ENCODE measurements at regions not wholly inside any gene's neighbourhood (a gene's known extent, or its start where the extent isn't known, plus 50 kb on each side); places are given as distances from the start of the nearest gene placed in this dataset.

DNA sequence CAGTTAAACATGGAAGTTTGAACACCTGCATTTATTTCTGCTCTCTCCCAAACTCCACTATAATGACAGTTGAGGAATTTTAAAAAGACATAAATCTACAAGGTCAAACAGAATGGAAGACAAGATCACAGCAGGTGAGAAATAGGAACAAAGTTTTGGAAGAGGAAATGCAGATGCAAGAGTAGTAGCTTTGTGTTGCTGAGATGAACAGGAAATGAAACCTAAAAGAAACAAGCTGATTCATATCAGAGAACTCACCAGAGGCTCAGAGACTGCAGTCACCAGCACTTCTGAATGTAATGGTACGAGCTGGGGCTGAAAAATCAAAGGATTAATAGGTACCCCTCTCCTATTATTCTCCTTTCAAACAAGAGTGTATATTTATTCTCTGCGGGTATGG is 459.9 kb downstream of the RAP2B start:
- no peaks in the 10 kb centered on the region for H3K27me3 ChIP-seq (ENCODE audit: control insufficient read depth, insufficient read depth, low read length)
- intact Hi-C loops (cut with micrococcal nuclease; ENCODE audit: unreplicated experiment) (no loop called here), in situ Hi-C loops (cut with HindIII; ENCODE audit: low pct_unique_long_range_greater_than_20kb, low sequenced_read_pairs) (no loop called here)
- TF ChIP-seq POLR2AphosphoS5 (IDR thresholded peaks at IDR 0.05; ENCODE audit: low read depth, low read length): no peak
- TF ChIP-seq, protein P1, sequence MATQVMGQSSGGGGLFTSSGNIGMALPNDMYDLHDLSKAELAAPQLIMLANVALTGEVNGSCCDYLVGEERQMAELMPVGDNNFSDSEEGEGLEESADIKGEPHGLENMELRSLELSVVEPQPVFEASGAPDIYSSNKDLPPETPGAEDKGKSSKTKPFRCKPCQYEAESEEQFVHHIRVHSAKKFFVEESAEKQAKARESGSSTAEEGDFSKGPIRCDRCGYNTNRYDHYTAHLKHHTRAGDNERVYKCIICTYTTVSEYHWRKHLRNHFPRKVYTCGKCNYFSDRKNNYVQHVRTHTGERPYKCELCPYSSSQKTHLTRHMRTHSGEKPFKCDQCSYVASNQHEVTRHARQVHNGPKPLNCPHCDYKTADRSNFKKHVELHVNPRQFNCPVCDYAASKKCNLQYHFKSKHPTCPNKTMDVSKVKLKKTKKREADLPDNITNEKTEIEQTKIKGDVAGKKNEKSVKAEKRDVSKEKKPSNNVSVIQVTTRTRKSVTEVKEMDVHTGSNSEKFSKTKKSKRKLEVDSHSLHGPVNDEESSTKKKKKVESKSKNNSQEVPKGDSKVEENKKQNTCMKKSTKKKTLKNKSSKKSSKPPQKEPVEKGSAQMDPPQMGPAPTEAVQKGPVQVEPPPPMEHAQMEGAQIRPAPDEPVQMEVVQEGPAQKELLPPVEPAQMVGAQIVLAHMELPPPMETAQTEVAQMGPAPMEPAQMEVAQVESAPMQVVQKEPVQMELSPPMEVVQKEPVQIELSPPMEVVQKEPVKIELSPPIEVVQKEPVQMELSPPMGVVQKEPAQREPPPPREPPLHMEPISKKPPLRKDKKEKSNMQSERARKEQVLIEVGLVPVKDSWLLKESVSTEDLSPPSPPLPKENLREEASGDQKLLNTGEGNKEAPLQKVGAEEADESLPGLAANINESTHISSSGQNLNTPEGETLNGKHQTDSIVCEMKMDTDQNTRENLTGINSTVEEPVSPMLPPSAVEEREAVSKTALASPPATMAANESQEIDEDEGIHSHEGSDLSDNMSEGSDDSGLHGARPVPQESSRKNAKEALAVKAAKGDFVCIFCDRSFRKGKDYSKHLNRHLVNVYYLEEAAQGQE (IDR thresholded peaks at IDR 0.05; ENCODE audit: insufficient read depth in 1 of 2, low read depth in 2 of 2, low read length in 1 of 2): no peak
- TF ChIP-seq TCF7L2 (IDR thresholded peaks at IDR 0.05; ENCODE audit: low read depth, low read length): no peak
- TF ChIP-seq CTCF (IDR thresholded peaks at IDR 0.05): no peak
- TF ChIP-seq SIN3A (IDR thresholded peaks at IDR 0.05; ENCODE audit: borderline replicate concordance, insufficient read depth, low read depth, low read length): no peak
- ChIA-PET POLR2A (no interaction called here), CTCF (no interaction called here)
- H3K36me3 ChIP-seq (ENCODE audit: control insufficient read depth, insufficient read depth, low read length): no peaks in the 10 kb centered on the region
- no peaks in the 10 kb centered on the region for H3K4me1 ChIP-seq (ENCODE audit: control insufficient read depth, insufficient read depth, low read length)
- no peak for DNase-seq (ENCODE audit: low read depth, low spot score)
- H3K4me3 ChIP-seq (ENCODE audit: low read depth in 2 of 2, low read length in 2 of 2): no peak overlapping the region
- BruUV-seq (replicated peaks): no TSS peak
- no peak overlapping the region for H3K27ac ChIP-seq (ENCODE audit: low read length)
- H3K9me3 ChIP-seq (ENCODE audit: control insufficient read depth, insufficient read depth, low read depth, low read length): peaks cover 2% of the 10 kb centered on the region; the same call in 1 of the 2 replicates
- no peak for ATAC-seq

DNA sequence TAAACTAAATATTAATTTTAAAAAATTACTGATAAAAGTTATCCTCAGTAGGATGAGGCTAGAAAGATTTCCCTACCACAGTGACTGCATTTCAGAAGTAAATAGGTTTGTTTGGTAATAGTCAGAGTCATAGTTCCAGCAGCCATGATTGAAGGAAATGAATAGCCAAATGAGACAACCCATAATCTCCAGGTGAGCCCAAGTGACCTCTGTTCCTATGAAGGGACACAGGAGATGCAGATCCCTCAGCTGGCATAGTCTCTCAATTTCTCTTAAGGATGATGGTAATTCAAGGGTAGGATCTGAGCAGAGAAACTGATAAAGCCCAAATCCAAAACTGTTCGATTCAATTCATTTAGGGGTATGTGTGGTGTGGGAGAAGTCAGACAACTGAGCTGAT is 461.8 kb downstream of the RAP2B start:
- Histone ChIP-seq H3K27ac (ENCODE audit: low read length) (no peak overlapping the region), H3K4me1 (ENCODE audit: control insufficient read depth, insufficient read depth, low read length) (no peaks in the 10 kb centered on the region), H3K27me3 (ENCODE audit: control insufficient read depth, insufficient read depth, low read length) (no peaks in the 10 kb centered on the region), H3K4me3 (ENCODE audit: low read depth in 2 of 2, low read length in 2 of 2) (no peak overlapping the region), H3K9me3 (ENCODE audit: control insufficient read depth, insufficient read depth, low read depth, low read length) (peaks cover 2% of the 10 kb centered on the region; the same call in 1 of the 2 replicates), H3K36me3 (ENCODE audit: control insufficient read depth, insufficient read depth, low read length) (no peaks in the 10 kb centered on the region)
- POLR2A ChIA-PET: no interaction called here
- intact Hi-C loops (cut with micrococcal nuclease; ENCODE audit: unreplicated experiment): no loop called here
- CTCF ChIA-PET: no interaction called here
- ATAC-seq (no peak), DNase-seq (ENCODE audit: low read depth, low spot score) (no peak)
- no TSS peak for BruUV-seq (replicated peaks)
- in situ Hi-C loops (cut with HindIII; ENCODE audit: low pct_unique_long_range_greater_than_20kb, low sequenced_read_pairs): no loop called here
- TF ChIP-seq, protein P1 (IDR thresholded peaks at IDR 0.05; ENCODE audit: insufficient read depth in 1 of 2, low read depth in 2 of 2, low read length in 1 of 2): no peak
- no peak for TF ChIP-seq POLR2AphosphoS5 (IDR thresholded peaks at IDR 0.05; ENCODE audit: low read depth, low read length)
- no peak for TF ChIP-seq TCF7L2 (IDR thresholded peaks at IDR 0.05; ENCODE audit: low read depth, low read length)
- no peak for TF ChIP-seq CTCF (IDR thresholded peaks at IDR 0.05)
- TF ChIP-seq SIN3A (IDR thresholded peaks at IDR 0.05; ENCODE audit: borderline replicate concordance, insufficient read depth, low read depth, low read length): no peak

Measured in Panc1 (cell line).